Neural cell (in vitro differentiated cells): ENCODE measurements at regions not wholly inside any gene's neighbourhood (a gene's known extent, or its start where the extent isn't known, plus 50 kb on each side); places are given as distances from the start of the nearest gene placed in this dataset.

Experiments used
- H2AFZ ChIP-seq: fragments of 200-600, 300-800 bp; sonication (generic), shearing (Covaris generic); 2 replicates; pipeline ENCODE4 v1.6.0; 2014; ENCODE audit warnings: low read depth, mild to moderate bottlenecking, antibody characterized with exemption, low read length, moderate library complexity
- H3F3A ChIP-seq: fragments of 200-600 bp; shearing (Covaris generic); 2 replicates; pipeline ENCODE4 v1.6.1; 2016; ENCODE audit warnings: mild to moderate bottlenecking, moderate library complexity, mixed read lengths, antibody characterized with exemption, low read length; ENCODE audit not compliant: insufficient read depth, poor library complexity, severe bottlenecking
- H3K27ac ChIP-seq: fragments of 200-600, 300-800 bp; sonication (generic), shearing (Covaris generic); 2 replicates; pipeline ENCODE4 v1.5.1; 2014; ENCODE audit warnings: mild to moderate bottlenecking, low read length, moderate library complexity
- H3K27me3 ChIP-seq: fragments of 300-800, 200-600 bp; sonication (generic), shearing (Covaris generic); 2 replicates; pipeline ENCODE4 v1.6.0; 2014; ENCODE audit warnings: mild to moderate bottlenecking, low read depth, low read length, moderate library complexity; ENCODE audit not compliant: insufficient read depth
- H3K36me3 ChIP-seq: fragments of 300-800, 200-600 bp; sonication (generic), shearing (Covaris generic); 2 replicates; pipeline ENCODE4 v1.5.1; 2014; ENCODE audit warnings: mild to moderate bottlenecking, antibody characterized with exemption, low read length, moderate library complexity; ENCODE audit not compliant: insufficient read depth
- H3K4me2 ChIP-seq: fragments of 300-800, 200-600 bp; sonication (generic), shearing (Covaris generic); 2 replicates; pipeline ENCODE4 v1.6.0; 2014; ENCODE audit warnings: mild to moderate bottlenecking, low read length
- H3K4me3 ChIP-seq: fragments of 300-800, 200-600 bp; sonication (generic), shearing (Covaris generic); 2 replicates; pipeline ENCODE4 v1.5.1; 2014; ENCODE audit warnings: mild to moderate bottlenecking, low read length, moderate library complexity
- H3K79me2 ChIP-seq: fragments of 200-600 bp; shearing (Covaris generic); replicated peaks from 2 replicates; pipeline ENCODE4 v1.6.0; 2014; ENCODE audit warnings: mild to moderate bottlenecking, low read length, moderate library complexity; ENCODE audit not compliant: insufficient read depth
- H3K9ac ChIP-seq: fragments of 300-800, 200-600 bp; sonication (generic), shearing (Covaris generic); 2 replicates; pipeline ENCODE4 v1.6.1; 2016; ENCODE audit warnings: mild to moderate bottlenecking, low read length, mixed read lengths
- H3K9me2 ChIP-seq: fragments of 200-600 bp; shearing (Covaris generic); 2 replicates; pipeline ENCODE4 v1.6.1; 2016; ENCODE audit warnings: mild to moderate bottlenecking, low read length, mixed read lengths; ENCODE audit not compliant: insufficient read depth
- H3K9me3 ChIP-seq: fragments of 200-600, 300-800 bp; sonication (generic), shearing (Covaris generic); 2 replicates; pipeline ENCODE4 v1.6.1; 2016; ENCODE audit warnings: mild to moderate bottlenecking, mixed run types, low read length, moderate library complexity, mixed read lengths
- H4K20me1 ChIP-seq: fragments of 200-600 bp; shearing (Covaris generic); 2 replicates; pipeline ENCODE4 v1.6.1; 2016; ENCODE audit warnings: mild to moderate bottlenecking, mixed run types; ENCODE audit not compliant: insufficient read depth
- EP300 ChIP-seq: fragments of 450-650 bp; conservative IDR thresholded peaks from 2 replicates; pipeline ENCODE4 v1.6.1; 2014; ENCODE audit warnings: antibody characterized with exemption, mild to moderate bottlenecking, moderate library complexity; ENCODE audit not compliant: poor library complexity, severe bottlenecking
- EZH2 ChIP-seq: fragments of 200-600, 300-800 bp; shearing (Covaris generic), sonication (generic); IDR thresholded peaks from 2 replicates; pipeline ENCODE4 v1.6.1; 2014; ENCODE audit warnings: antibody characterized with exemption, low read length, borderline replicate concordance, mild to moderate bottlenecking; ENCODE audit not compliant: insufficient read depth, poor library complexity, severe bottlenecking
- MXI1 ChIP-seq: fragments of 450-650 bp; conservative IDR thresholded peaks from 2 replicates; pipeline ENCODE4 v1.6.1; 2014; ENCODE audit warnings: antibody characterized with exemption, mild to moderate bottlenecking; ENCODE audit not compliant: poor library complexity, severe bottlenecking
- POLR2AphosphoS5 ChIP-seq: IDR thresholded peaks from 2 replicates; pipeline ENCODE4 v1.6.1; 2012
- RAD21 ChIP-seq: fragments of 450-650 bp; conservative IDR thresholded peaks from 2 replicates; pipeline ENCODE4 v1.6.1; 2014; ENCODE audit warnings: antibody characterized with exemption, mild to moderate bottlenecking, moderate library complexity
- SMC3 ChIP-seq: fragments of 450-650 bp; conservative IDR thresholded peaks from 2 replicates; pipeline ENCODE4 v1.6.1; 2014; ENCODE audit warnings: antibody characterized with exemption, mild to moderate bottlenecking, moderate library complexity; ENCODE audit not compliant: poor library complexity
- TAF1 ChIP-seq: IDR thresholded peaks from 2 replicates; pipeline ENCODE4 v1.6.1; 2012; ENCODE audit warnings: low read depth
- TF ChIP-seq, protein P1 (sequence below): fragments of 450-650 bp; IDR thresholded peaks from 2 replicates; pipeline ENCODE4 v1.5.1; 2014; ENCODE audit warnings: antibody characterized with exemption, mild to moderate bottlenecking, moderate library complexity; ENCODE audit not compliant: poor library complexity, severe bottlenecking
- TF ChIP-seq, protein P2 (sequence below): IDR thresholded peaks from 2 replicates; pipeline ENCODE4 v1.6.1; 2012; ENCODE audit warnings: borderline replicate concordance

DNA sequence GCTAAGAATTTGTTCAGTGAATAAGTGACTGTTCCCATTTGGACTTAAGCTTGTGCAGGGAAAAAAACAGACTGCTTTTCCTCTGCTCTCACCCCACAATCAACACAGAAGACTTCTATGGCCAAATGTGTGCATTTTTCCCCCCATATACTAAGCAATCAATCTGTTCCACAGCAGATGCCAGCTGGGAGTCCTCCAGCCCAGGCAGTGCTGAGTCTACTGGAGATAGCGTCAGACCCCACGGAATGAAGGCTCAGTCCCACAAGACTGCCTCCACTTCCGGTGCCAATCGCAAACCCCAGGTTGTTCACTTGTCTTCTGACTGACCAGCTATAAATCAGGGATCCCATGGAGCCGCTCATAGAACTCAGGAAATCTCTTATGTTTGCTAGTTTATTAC lies 69.5 kb upstream of the ANKRD10 start:
- H3K27ac ChIP-seq = no peak overlapping the region
- H3K4me3 ChIP-seq = no peak overlapping the region
- no peaks in the 10 kb centered on the region for H3K27me3 ChIP-seq
- H3K9ac ChIP-seq = no peak overlapping the region
- no peaks in the 10 kb centered on the region for H4K20me1 ChIP-seq
- no peaks in the 10 kb centered on the region for H3F3A ChIP-seq
- H3K36me3 ChIP-seq = no peaks in the 10 kb centered on the region
- TF ChIP-seq EP300 = no peak
- TF ChIP-seq TAF1 = no peak
- no peak for TF ChIP-seq EZH2
- TF ChIP-seq, protein P1, sequence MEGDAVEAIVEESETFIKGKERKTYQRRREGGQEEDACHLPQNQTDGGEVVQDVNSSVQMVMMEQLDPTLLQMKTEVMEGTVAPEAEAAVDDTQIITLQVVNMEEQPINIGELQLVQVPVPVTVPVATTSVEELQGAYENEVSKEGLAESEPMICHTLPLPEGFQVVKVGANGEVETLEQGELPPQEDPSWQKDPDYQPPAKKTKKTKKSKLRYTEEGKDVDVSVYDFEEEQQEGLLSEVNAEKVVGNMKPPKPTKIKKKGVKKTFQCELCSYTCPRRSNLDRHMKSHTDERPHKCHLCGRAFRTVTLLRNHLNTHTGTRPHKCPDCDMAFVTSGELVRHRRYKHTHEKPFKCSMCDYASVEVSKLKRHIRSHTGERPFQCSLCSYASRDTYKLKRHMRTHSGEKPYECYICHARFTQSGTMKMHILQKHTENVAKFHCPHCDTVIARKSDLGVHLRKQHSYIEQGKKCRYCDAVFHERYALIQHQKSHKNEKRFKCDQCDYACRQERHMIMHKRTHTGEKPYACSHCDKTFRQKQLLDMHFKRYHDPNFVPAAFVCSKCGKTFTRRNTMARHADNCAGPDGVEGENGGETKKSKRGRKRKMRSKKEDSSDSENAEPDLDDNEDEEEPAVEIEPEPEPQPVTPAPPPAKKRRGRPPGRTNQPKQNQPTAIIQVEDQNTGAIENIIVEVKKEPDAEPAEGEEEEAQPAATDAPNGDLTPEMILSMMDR = no peak
- TF ChIP-seq, protein P2, sequence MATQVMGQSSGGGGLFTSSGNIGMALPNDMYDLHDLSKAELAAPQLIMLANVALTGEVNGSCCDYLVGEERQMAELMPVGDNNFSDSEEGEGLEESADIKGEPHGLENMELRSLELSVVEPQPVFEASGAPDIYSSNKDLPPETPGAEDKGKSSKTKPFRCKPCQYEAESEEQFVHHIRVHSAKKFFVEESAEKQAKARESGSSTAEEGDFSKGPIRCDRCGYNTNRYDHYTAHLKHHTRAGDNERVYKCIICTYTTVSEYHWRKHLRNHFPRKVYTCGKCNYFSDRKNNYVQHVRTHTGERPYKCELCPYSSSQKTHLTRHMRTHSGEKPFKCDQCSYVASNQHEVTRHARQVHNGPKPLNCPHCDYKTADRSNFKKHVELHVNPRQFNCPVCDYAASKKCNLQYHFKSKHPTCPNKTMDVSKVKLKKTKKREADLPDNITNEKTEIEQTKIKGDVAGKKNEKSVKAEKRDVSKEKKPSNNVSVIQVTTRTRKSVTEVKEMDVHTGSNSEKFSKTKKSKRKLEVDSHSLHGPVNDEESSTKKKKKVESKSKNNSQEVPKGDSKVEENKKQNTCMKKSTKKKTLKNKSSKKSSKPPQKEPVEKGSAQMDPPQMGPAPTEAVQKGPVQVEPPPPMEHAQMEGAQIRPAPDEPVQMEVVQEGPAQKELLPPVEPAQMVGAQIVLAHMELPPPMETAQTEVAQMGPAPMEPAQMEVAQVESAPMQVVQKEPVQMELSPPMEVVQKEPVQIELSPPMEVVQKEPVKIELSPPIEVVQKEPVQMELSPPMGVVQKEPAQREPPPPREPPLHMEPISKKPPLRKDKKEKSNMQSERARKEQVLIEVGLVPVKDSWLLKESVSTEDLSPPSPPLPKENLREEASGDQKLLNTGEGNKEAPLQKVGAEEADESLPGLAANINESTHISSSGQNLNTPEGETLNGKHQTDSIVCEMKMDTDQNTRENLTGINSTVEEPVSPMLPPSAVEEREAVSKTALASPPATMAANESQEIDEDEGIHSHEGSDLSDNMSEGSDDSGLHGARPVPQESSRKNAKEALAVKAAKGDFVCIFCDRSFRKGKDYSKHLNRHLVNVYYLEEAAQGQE = no peak
- TF ChIP-seq POLR2AphosphoS5 = no peak
- no peak for TF ChIP-seq SMC3
- TF ChIP-seq MXI1 = no peak
- TF ChIP-seq RAD21 = no peak
- H2AFZ ChIP-seq = no peak overlapping the region
- no peaks in the 10 kb centered on the region for H3K9me3 ChIP-seq
- H3K79me2 ChIP-seq = no peaks in the 10 kb centered on the region
- H3K9me2 ChIP-seq = no peaks in the 10 kb centered on the region
- H3K4me2 ChIP-seq = no peak overlapping the region

DNA sequence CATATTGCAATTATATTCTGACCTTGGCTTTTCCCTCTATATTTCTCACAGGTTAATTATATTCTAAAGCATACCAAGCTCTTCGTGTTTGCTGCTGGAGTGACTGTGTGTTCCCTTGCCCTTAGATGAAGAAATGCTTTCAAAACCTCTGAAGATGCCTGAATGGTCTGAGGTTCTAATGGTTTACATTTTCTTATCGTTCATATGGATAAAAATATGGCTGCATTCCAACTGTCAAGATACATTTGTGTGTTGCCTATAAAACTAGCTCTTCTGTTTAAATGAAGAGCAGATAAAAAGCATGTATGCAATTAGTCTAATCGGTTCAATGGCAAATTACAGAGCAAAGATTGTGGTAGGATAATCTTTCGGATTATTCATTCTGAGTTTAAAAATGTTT lies 68.4 kb upstream of the ANKRD10 start:
- Histone ChIP-seq H3K9me3 (no peaks in the 10 kb centered on the region), H3F3A (no peaks in the 10 kb centered on the region), H3K9ac (no peak overlapping the region), H4K20me1 (no peaks in the 10 kb centered on the region), H3K27ac (no peak overlapping the region), H3K9me2 (no peaks in the 10 kb centered on the region), H3K4me2 (no peak overlapping the region), H3K36me3 (no peaks in the 10 kb centered on the region), H2AFZ (no peak overlapping the region), H3K4me3 (no peak overlapping the region), H3K27me3 (no peaks in the 10 kb centered on the region), H3K79me2 (no peaks in the 10 kb centered on the region)
- no peak for TF ChIP-seq RAD21
- TF ChIP-seq, protein P2 = no peak
